ENCODE measurements at regions not wholly inside any gene's neighbourhood (a gene's known extent, or its start where the extent isn't known, plus 50 kb on each side); places are given as distances from the start of the nearest gene placed in this dataset.
"Not testable (repeated sequence)": the region's sequence is repeated elsewhere in the genome, so short reads cannot be mapped to it uniquely, and the experiment has no call there.

GRCh38 chr9:42437057-42437759 is 253.7 kb downstream of the SPATA31A6 start:
- DNase-seq = not testable (repeated sequence)

GRCh38 chr9:42442680-42443079 is 259.2 kb downstream of the SPATA31A6 start:
- not testable (repeated sequence) for DNase-seq

GRCh38 chr9:42443414-42443813 is 260.0 kb downstream of the SPATA31A6 start:
- not testable (repeated sequence) for DNase-seq

GRCh38 chr9:42461436-42461835 is 278.0 kb downstream of the SPATA31A6 start:
- not testable (repeated sequence) for DNase-seq

- not testable (repeated sequence) for DNase-seq
Measured at GRCh38 chr9:42461863-42462262, 278.4 kb downstream of the SPATA31A6 start.

GRCh38 chr9:42463981-42464380 is 280.5 kb downstream of the SPATA31A6 start:
- DNase-seq = not testable (repeated sequence)

GRCh38 chr9:42470577-42470976 is 287.1 kb downstream of the SPATA31A6 start:
- peak; percentile 11 for DNase-seq

- DNase-seq = not testable (repeated sequence)
Measured at GRCh38 chr9:42490989-42491388, 307.5 kb downstream of the SPATA31A6 start.

- DNase-seq = peak; percentile 76
Measured at GRCh38 chr9:42502620-42503264, 319.3 kb downstream of the SPATA31A6 start.

- not testable (repeated sequence) for DNase-seq
Measured at GRCh38 chr9:42508111-42508510, 324.7 kb downstream of the SPATA31A6 start.

GRCh38 chr9:42513535-42513934 is 330.1 kb downstream of the SPATA31A6 start:
- not testable (repeated sequence) for DNase-seq

GRCh38 chr9:42534325-42534983 is 351.0 kb downstream of the SPATA31A6 start:
- DNase-seq = not testable (repeated sequence)

GRCh38 chr9:42534984-42535325 is 351.5 kb downstream of the SPATA31A6 start:
- not testable (repeated sequence) for DNase-seq

GRCh38 chr9:42550789-42551357 is 367.4 kb downstream of the SPATA31A6 start:
- DNase-seq = not testable (repeated sequence)

GRCh38 chr9:42568530-42568929 is 385.1 kb downstream of the SPATA31A6 start:
- DNase-seq = not testable (repeated sequence)

- DNase-seq = not testable (repeated sequence)
Measured at GRCh38 chr9:42568942-42569556, 385.6 kb downstream of the SPATA31A6 start.

- not testable (repeated sequence) for DNase-seq
Measured at GRCh38 chr9:42577851-42578250, 394.4 kb downstream of the SPATA31A6 start.

Data from NCI-H446 treated with DMSO at 0.1 percent for 48 hours (cell line).